HG03342 (cell line): ENCODE measurements at regions not wholly inside any gene's neighbourhood (a gene's known extent, or its start where the extent isn't known, plus 50 kb on each side); places are given as distances from the start of the nearest gene placed in this dataset.

Source experiments
- ATAC-seq: cut with Tn5 transposase; IDR thresholded peaks from one replicate; pipeline ENCODE4 v1.9.1; 2021; ENCODE audit warnings: mild to moderate bottlenecking, moderate library complexity; ENCODE audit not compliant: unreplicated experiment

GRCh38 chr17:72206376-72206775 lies 85.6 kb downstream of the SOX9 start:
- no peak for ATAC-seq

- ATAC-seq, result no peak
These were observed 88.0 kb downstream of the SOX9 start for GRCh38 chr17:72208832-72209231.

GRCh38 chr17:72212041-72212440 lies 91.2 kb downstream of the SOX9 start:
- no peak for ATAC-seq

- ATAC-seq, result no peak
These were observed 94.7 kb downstream of the SOX9 start for GRCh38 chr17:72215490-72215889.

DNA sequence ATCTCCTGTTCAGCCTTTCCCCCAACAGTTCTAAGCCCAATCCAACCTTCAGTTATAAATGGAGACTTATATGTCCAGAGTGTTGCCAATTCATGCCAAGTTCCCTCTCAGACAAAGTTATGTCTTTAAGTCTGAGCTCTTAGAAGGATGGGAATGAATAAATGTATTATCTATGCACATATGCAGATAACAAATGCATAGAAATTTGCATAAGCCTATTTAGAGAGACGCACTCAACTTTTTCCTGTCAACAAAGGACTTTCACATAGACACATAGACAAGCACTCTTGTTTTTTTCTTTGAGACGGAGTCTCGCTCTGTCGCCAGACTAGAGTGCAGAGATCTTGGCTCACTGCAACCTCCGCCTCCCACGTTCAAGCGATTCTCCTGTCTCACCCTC lies 95.1 kb downstream of the SOX9 start:
- no peak for ATAC-seq

GRCh38 chr17:72219137-72219823 lies 98.5 kb downstream of the SOX9 start:
- no peak for ATAC-seq

GRCh38 chr17:72219824-72220493 lies 99.1 kb downstream of the SOX9 start:
- no peak for ATAC-seq

- no peak for ATAC-seq
These were observed 102.0 kb downstream of the SOX9 start for GRCh38 chr17:72222661-72223380.

DNA sequence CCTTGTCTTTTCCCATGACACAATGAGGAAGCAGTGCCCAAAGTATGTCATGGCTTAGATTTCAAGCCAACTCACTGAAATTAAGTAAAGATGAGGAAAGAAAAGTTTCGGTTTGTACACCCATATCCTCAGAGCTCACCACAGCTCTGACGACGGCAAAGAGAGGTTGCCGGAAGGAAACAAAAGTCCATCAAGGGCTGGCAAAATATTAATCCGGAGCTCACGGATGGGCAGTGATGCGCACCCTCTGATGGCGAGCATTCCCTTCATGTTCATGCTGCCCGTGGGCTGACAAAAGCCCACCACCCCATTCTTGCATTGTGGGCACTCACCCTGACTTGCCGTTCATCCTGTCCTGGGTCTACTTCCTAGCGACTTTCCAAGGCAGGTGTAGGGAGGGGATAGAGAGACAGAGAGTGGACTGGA lies 103.1 kb downstream of the SOX9 start:
- ATAC-seq, result no peak

DNA sequence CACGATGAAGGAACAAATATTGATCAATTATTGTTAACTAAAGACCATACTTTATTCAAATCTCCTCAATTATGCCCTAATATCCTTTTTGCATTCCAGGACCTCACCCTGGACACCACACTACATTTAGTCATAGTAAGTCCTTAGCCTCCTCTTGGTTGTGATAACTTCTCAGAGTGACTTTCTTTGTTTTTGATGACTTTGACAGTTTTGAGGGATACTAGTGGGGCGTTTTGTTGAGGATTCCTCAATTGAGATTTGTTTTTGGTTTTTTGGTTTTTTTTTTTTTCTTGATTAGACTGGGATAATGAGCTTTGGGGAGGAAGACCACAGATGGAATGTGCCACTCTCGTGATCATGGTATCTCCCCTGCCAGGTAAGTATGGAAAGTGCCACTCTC lies 105.5 kb downstream of the SOX9 start:
- ATAC-seq, result no peak

- no peak for ATAC-seq
These were observed 113.2 kb downstream of the SOX9 start for GRCh38 chr17:72233986-72234385.

DNA sequence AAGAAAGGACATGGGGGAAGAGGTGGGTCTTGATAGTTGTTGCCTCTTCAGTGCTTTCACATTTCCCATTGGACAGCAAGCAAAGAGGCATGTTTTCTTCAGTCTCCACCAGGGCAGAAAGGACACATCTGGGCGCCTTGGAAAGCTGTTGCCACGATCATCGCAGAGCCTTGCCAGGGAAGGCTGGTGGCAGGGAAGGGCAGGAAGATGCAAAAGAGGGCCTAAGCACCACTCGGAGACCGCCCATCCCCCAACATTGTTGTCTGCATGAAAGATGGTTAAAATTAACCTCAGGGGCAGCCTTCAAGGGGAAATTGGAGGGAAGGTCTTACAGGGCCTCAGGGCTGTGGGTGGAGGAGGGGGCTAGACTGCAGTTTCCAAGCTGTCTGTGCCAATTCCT lies 114.2 kb downstream of the SOX9 start:
- ATAC-seq, result no peak

DNA sequence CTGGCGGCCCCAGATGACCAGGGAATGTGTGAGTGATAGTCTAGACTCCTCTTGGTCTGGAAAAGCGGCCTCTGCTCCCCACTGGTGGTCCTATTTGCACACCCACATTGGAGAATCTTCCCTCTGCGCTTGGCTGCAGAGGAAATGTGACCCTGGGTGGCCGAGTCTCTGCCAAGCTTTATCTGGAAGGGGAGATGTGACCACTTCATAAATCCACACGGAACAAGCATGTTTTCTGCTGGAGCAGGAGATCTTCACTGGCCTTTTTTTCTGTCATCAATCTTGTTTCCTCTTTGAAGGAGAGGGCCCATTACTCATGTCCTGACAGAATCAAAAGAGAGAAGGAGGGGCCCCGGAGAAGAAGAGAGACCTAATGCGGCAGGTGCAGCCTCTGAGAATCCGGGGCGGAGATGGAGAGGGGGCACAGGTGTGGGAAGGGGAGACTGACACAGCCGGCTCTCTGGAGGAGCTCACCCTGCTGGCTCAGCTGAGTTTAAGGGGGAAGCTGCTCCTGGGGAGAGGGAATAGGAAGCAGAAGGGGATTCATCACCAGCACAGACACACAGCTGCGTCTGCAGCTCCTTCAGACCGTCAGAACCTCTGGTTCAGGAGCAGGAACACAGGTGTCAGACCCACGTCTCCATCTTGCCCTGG lies 116.3 kb downstream of the SOX9 start:
- ATAC-seq, result no peak

- no peak for ATAC-seq
These were observed 117.4 kb downstream of the SOX9 start for GRCh38 chr17:72238157-72238673.

- ATAC-seq, result no peak
These were observed 118.7 kb downstream of the SOX9 start for GRCh38 chr17:72239548-72239947.

GRCh38 chr17:72240333-72240732 lies 119.5 kb downstream of the SOX9 start:
- ATAC-seq, result no peak

GRCh38 chr17:72244494-72244893 lies 123.7 kb downstream of the SOX9 start:
- ATAC-seq, result no peak

GRCh38 chr17:72244956-72245355 lies 124.1 kb downstream of the SOX9 start:
- no peak for ATAC-seq

GRCh38 chr17:72249441-72249840 lies 128.6 kb downstream of the SOX9 start:
- ATAC-seq, result no peak

DNA sequence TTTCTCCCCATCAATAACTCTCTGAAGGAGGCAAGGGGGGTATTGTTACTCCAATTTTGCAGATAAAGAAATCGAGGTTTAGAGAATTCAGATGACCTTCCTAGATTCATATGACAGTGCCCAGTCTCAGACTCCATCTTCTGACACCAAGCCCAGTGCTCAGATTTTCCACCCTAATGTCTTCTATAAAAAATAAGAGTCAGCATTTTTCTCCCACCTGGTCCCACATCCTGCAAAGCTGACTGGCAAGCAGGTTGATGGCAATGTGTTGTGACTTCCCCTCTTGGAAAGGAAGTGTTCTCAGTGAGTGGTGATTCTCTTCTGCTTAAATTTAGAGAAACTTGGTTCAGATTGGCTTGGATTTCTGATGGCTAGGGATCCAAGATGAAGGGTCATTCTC lies 129.4 kb downstream of the SOX9 start:
- ATAC-seq, result no peak

GRCh38 chr17:72253597-72253996 lies 132.8 kb downstream of the SOX9 start:
- no peak for ATAC-seq
